NCI-H1092 (cell line): ENCODE measurements at regions not wholly inside any gene's neighbourhood (a gene's known extent, or its start where the extent isn't known, plus 50 kb on each side); places are given as distances from the start of the nearest gene placed in this dataset.

Experiments
- DNase-seq: peaks from one replicate; lab custom pipeline; 2025; lab: John Stamatoyannopoulos, UW

DNA sequence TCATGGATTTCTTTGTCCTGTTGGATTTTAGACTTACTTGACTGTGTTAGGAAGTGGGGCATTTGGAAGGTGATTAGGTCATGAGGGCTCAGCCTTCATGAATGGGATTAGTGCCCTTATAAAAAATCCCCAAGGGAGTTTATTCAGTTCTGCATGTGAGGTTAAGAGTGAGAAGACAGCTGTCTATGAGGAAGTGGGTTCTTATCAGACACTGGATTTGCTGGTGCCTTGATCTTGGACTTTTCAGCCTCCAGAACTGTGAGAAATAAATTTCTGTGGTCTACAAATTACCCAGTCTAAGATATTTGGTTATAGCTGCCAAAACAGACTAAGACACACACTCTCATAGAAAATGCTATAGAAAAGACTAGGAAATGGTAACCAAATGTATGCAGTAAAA, 724.7 kb upstream of the FZD8 start:
- no peak for DNase-seq

GRCh38 chr10:36366065-36366464, 724.0 kb upstream of the FZD8 start:
- DNase-seq, result no peak

- DNase-seq, result no peak
Observed at GRCh38 chr10:36362257-36362656, 720.2 kb upstream of the FZD8 start.

- DNase-seq, result no peak
Observed at GRCh38 chr10:36358736-36359135, 716.6 kb upstream of the FZD8 start.

- no peak for DNase-seq
Observed at GRCh38 chr10:36354633-36355032, 712.5 kb upstream of the FZD8 start.

DNA sequence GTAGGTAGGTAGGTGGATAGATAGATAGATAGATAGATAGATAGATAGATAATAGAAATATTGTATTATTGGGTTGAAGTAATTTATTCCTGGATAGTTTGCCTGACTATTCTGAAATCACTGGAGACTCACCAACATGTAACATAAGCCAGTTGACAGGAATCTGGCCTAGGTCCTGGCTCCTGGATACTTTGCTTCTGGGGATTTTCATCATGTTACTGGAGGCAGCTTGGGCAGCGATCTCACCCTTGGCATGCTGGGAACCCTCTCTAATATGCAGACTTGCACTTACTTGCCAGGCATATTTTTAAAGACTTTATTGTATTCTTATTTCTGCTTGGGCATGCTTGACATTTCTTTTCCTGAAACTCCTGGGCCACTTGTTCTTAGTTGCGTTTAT, 709.1 kb upstream of the FZD8 start:
- no peak for DNase-seq

GRCh38 chr10:36349445-36350078, 707.5 kb upstream of the FZD8 start:
- DNase-seq, result no peak

DNA sequence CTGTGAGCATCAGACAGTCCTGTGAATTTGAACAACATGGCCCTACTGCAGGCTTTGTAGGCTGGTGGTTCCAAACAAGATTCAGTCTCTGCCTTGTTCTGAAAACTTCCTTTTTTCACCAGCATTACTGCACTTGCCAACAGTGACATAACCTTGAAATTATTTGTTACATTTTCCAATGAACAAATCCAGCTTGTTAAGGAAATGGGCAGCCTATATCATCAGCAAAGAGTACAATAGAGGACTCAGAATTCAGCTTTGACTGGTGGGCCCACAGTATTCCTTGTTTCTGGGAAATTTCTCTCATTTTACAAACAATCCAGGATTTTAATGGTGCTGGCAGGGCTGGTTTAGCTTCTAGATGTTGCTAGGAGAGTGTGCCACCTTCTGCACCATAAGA, 703.7 kb upstream of the FZD8 start:
- no peak for DNase-seq

- DNase-seq, result no peak
Observed at GRCh38 chr10:36345175-36345533, 703.1 kb upstream of the FZD8 start.

GRCh38 chr10:36344240-36345174, 702.4 kb upstream of the FZD8 start:
- no peak for DNase-seq

GRCh38 chr10:36342781-36343180, 700.7 kb upstream of the FZD8 start:
- no peak for DNase-seq

GRCh38 chr10:36341471-36341870, 699.4 kb upstream of the FZD8 start:
- DNase-seq, result no peak

- no peak for DNase-seq
Observed at GRCh38 chr10:36336315-36336714, 694.2 kb upstream of the FZD8 start.

- no peak for DNase-seq
Observed at GRCh38 chr10:36333446-36333845, 691.4 kb upstream of the FZD8 start.

DNA sequence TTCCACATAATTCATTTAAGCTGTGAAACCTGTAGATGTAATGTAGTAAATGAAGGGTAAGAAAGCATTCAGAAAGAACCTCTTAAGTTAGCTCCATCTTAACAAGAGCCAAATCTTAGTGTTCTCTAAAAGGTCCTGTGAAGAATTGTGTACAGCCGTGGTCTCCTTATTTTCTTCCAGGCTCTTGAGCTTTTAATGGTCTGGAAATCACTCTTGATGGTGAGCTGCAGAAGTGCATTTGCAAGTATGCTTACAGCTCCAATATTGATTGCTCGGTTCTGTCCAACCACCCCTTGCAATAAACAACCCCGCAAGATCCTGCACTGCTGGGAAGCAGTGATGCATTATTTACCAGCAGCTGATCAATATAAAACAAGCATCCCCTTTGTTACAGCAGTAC, 690.8 kb upstream of the FZD8 start:
- DNase-seq, result no peak

GRCh38 chr10:36331121-36331520, 689.0 kb upstream of the FZD8 start:
- DNase-seq, result no peak

GRCh38 chr10:36325815-36326214, 683.7 kb upstream of the FZD8 start:
- DNase-seq, result no peak

- no peak for DNase-seq
Observed at GRCh38 chr10:36324831-36325230, 682.7 kb upstream of the FZD8 start.

- DNase-seq, result no peak
Observed at GRCh38 chr10:36313142-36313541, 671.0 kb upstream of the FZD8 start.

DNA sequence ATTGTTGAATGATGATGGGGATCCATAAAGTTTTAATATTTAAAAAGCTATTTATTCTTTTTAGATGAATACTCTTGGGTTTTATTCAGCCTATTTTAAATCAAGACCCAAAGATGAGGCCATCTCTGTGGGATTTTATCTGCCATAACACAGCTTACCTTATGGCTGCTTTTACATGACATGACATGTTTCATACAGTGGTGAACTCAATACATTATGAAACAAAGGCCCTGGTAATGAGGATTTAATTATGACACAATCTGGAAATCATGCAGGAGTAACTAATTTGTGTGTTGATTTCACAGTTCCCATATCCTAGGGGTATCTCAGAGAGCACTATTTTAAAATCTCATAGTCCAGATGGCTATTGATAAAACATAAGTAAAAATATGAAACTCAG, 661.8 kb upstream of the FZD8 start:
- DNase-seq, result no peak

GRCh38 chr10:36302086-36302485, 660.0 kb upstream of the FZD8 start:
- no peak for DNase-seq

GRCh38 chr10:36301539-36301938, 659.4 kb upstream of the FZD8 start:
- DNase-seq, result no peak

DNA sequence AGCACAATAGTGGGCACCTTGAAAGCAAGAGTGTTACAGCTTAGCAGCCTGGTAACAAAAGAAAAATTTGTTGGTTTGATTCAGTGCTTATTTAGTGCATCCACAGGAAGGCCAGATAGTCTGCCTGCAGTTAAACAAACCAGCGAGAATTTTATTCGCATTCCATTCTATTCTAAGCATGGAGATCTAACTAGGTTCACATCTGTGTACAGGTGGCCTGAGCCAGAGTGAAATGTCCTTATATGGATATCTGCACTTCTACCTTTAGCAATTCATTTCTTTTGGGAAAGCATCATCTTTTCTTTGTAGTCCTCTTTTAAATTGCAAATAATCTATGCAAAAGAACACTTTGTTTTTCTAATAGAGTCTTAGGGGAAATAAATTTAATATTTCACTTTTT, 659.0 kb upstream of the FZD8 start:
- DNase-seq, result no peak

GRCh38 chr10:36283827-36284226, 641.7 kb upstream of the FZD8 start:
- DNase-seq, result no peak
